SU-DHL-6 (cell line): ENCODE measurements at regions not wholly inside any gene's neighbourhood (a gene's known extent, or its start where the extent isn't known, plus 50 kb on each side); places are given as distances from the start of the nearest gene placed in this dataset.

ENCODE experiments used
- EZH2phosphoT487 ChIP-seq: fragments of 200-600 bp; sonication (generic), shearing (Covaris generic); conservative IDR thresholded peaks from 2 replicates; pipeline ENCODE4 v1.6.1; 2018; ENCODE audit warnings: mild to moderate bottlenecking, antibody characterized with exemption, low read length, moderate library complexity, mixed read lengths
- TF ChIP-seq, protein P1 (sequence below): fragments of 200-600 bp; sonication (generic); IDR thresholded peaks from one replicate; pipeline ENCODE4 v1.5.1; 2017; ENCODE audit warnings: antibody characterized with exemption, mild to moderate bottlenecking, low read length, moderate library complexity; ENCODE audit not compliant: insufficient read depth, poor library complexity, severe bottlenecking

DNA sequence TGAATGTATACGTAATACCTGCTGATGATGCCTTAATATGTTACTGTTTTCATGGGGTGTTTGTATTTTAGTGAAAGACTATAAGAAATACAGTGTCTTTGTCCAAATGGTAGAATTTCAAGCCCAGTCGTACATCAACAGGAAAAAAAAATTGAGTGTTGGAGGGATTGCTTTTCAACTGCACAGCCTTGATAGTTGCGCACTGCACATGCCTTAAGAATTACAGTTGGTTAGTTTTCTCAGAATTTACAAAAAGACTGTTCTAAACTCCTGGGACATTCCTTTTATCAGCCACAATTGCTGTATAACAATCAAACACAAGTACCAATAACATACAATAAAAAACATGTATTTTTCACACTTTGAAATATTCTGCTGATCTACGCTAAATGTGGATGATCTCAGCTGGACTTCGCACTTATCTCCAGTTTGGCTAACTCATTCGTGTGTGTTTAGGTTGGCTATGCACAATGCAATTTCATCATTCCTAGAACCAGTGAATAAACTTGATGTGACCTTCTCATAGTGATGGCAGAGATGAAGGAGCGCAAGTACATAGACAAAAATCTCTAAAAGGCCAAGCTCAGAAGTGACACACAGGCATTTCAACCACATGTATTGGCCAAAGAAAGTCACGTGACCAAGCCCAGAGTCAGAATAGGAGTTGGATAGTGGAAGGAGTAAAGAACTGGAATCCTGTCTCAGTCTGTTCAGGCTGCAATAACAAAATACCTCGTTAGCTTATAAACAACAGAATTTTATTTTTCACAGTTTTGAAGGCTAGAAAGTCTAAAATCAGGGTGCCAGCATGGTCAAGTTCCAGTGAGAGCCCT is 152.3 kb downstream of the IPMK start:
- TF ChIP-seq, protein P1, sequence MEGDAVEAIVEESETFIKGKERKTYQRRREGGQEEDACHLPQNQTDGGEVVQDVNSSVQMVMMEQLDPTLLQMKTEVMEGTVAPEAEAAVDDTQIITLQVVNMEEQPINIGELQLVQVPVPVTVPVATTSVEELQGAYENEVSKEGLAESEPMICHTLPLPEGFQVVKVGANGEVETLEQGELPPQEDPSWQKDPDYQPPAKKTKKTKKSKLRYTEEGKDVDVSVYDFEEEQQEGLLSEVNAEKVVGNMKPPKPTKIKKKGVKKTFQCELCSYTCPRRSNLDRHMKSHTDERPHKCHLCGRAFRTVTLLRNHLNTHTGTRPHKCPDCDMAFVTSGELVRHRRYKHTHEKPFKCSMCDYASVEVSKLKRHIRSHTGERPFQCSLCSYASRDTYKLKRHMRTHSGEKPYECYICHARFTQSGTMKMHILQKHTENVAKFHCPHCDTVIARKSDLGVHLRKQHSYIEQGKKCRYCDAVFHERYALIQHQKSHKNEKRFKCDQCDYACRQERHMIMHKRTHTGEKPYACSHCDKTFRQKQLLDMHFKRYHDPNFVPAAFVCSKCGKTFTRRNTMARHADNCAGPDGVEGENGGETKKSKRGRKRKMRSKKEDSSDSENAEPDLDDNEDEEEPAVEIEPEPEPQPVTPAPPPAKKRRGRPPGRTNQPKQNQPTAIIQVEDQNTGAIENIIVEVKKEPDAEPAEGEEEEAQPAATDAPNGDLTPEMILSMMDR = no peak
- TF ChIP-seq EZH2phosphoT487 = no peak
